Uterus (tissue), 2 donors: ENCODE measurements at regions not wholly inside any gene's neighbourhood (a gene's known extent, or its start where the extent isn't known, plus 50 kb on each side); places are given as distances from the start of the nearest gene placed in this dataset.
"Not testable (repeated sequence)": the region's sequence is repeated elsewhere in the genome, so short reads cannot be mapped to it uniquely, and the experiment has no call there.

ENCODE experiments used
- CTCF ChIP-seq, 4 experiments: fragments of 200-600 bp in 2 of 4; fragments of 450-650 bp in 2 of 4; sonication (generic) in 2 of 4; IDR thresholded peaks; one replicate each; pipeline ENCODE4 v1.5.1; 2016 to 2019; ENCODE audit warnings: antibody characterized with exemption in 4 of 4, mild to moderate bottlenecking in 2 of 4, moderate library complexity in 1 of 4
- POLR2A ChIP-seq, 2 donors: fragments of 450-650 bp; IDR thresholded peaks; one replicate each; pipeline ENCODE4 v1.6.1; 2016; ENCODE audit warnings: antibody characterized with exemption in 2 of 2, mild to moderate bottlenecking in 1 of 2, moderate library complexity in 1 of 2

DNA sequence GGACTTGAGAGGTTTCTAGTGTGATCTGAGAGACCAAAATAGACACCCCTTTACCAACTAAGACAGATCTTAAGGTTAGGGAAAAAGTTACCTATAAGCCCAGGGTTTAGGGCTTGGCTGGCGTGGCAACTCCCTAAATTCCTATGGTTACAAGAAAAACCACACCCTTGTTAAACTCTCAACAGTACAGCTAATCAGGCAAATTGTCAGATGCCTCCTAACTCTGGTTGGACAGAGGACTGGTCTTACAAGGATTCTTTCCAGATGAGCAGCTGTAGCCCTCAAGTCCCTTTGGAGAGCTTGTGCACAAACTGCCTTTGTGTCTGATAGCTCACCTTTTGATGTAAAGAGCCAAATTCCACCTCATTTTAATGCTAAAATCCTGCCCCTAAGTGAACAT is 136.9 kb downstream of the BCL2L11 start:
- TF ChIP-seq CTCF, POLR2A (IDR thresholded peaks at IDR 0.05): not testable (repeated sequence)
